Heart left ventricle (tissue), 13 donors: ENCODE measurements at regions not wholly inside any gene's neighbourhood (a gene's known extent, or its start where the extent isn't known, plus 50 kb on each side); places are given as distances from the start of the nearest gene placed in this dataset.

Experiments used
- POLR2A ChIP-seq, 2 donors: fragments of 450-650 bp; IDR thresholded peaks; one replicate each; pipeline ENCODE4 v1.6.1; 2017; ENCODE audit warnings: antibody characterized with exemption in 2 of 2, mild to moderate bottlenecking in 2 of 2, moderate library complexity in 2 of 2
- TF ChIP-seq, protein P1 (sequence below), 12 donors: fragments of 200-600 bp; sonication (generic) in 4 of 12; IDR thresholded peaks; one replicate each; pipeline versions ENCODE4 v1.5.0 to v1.8.0; 2018 to 2022; ENCODE audit warnings: antibody characterized with exemption in 12 of 12, mild to moderate bottlenecking in 5 of 12
- donor health status: ischemic (EF 13 %, LVEDD 7.1; RV severe dilation, severe dysfunction).
- donor health status: DM: no; HTN: yes; CAD: no.
- donor health status: DM: no; HTN: no; CAD: no.
- donor health status: ischemic (EF 25% LVEDD 6.9; RV normal size, moderate dysfunction).
- donor health status: ischemic (EF 25% LVEDD 5.7; RV mildly dilated, moderate dysfunction).
- donor health status: ischemic (EF 35%, LVEDD 5.7; RV mildly dilated, moderate dysfunction).
- donor health status: nonischemic (EF 11% LVEDD 7.7; RV severe dilation, severe dysfunction).
- donor health status: DM: yes; HTN: yes; CAD: no.
- donor health status: PGD.
- donor health status: ischemic (EF 29% LVEDD 5.4; RV normal size, mild dysfunction).
- donor health status: nonischemic (EF 23%, LVEDD 6.1; RV moderate dilation, normal function).

DNA sequence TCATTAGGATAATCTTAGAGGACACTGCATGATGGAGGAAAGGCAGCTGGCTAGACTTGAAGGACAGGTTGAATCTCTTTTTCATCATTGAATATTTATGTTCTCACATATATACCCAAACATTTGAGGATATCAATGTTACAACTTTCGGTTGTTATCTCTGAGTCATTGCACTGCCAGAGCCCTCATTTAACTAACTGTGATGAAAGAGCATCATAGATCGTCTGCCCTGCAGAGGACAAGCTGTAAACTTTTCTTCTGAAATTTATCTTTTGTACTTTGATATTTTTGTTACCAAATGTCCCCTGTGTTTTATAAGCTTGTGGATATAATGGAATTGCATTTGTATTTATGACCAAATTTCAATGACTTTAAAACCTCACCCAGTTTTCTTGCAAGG is 298.7 kb downstream of the PHF14 start:
- TF ChIP-seq, protein P1, sequence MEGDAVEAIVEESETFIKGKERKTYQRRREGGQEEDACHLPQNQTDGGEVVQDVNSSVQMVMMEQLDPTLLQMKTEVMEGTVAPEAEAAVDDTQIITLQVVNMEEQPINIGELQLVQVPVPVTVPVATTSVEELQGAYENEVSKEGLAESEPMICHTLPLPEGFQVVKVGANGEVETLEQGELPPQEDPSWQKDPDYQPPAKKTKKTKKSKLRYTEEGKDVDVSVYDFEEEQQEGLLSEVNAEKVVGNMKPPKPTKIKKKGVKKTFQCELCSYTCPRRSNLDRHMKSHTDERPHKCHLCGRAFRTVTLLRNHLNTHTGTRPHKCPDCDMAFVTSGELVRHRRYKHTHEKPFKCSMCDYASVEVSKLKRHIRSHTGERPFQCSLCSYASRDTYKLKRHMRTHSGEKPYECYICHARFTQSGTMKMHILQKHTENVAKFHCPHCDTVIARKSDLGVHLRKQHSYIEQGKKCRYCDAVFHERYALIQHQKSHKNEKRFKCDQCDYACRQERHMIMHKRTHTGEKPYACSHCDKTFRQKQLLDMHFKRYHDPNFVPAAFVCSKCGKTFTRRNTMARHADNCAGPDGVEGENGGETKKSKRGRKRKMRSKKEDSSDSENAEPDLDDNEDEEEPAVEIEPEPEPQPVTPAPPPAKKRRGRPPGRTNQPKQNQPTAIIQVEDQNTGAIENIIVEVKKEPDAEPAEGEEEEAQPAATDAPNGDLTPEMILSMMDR (IDR thresholded peaks at IDR 0.05) = no peak
- no peak for TF ChIP-seq POLR2A (IDR thresholded peaks at IDR 0.05)
